Spleen (tissue), 11 donors: ENCODE measurements at regions not wholly inside any gene's neighbourhood (a gene's known extent, or its start where the extent isn't known, plus 50 kb on each side); places are given as distances from the start of the nearest gene placed in this dataset.
"Not testable (repeated sequence)": the region's sequence is repeated elsewhere in the genome, so short reads cannot be mapped to it uniquely, and the experiment has no call there.

ENCODE experiments used
- DNase-seq: peaks from one replicate; pipeline ENCODE4 v3.0.0-alpha.2; 2020
- H3K27ac ChIP-seq, 8 donors: fragments of 200-600 bp; sonication (generic) in 7 of 8; 1 replicate in 4 of 8; 2 replicates in 4 of 8; pipeline versions ENCODE4 v1.5.0 to v1.8.0; 2016 to 2021; ENCODE audit warnings: inconsistent platforms in 4 of 8, mild to moderate bottlenecking in 4 of 8, moderate library complexity in 1 of 8
- H3K27me3 ChIP-seq, 7 donors: fragments of 200-600 bp; sonication (generic) in 6 of 7; replicated peaks in 1 of 7; 1 replicate in 4 of 7; 2 replicates in 3 of 7; pipeline versions ENCODE4 v1.5.0 to v1.8.0; 2016 to 2021; ENCODE audit warnings: inconsistent platforms in 3 of 7, mild to moderate bottlenecking in 1 of 7
- H3K36me3 ChIP-seq, 6 donors: fragments of 200-600 bp; sonication (generic) in 5 of 6; 1 replicate in 4 of 6; 2 replicates in 2 of 6; pipeline versions ENCODE4 v1.5.0 to v1.8.0; 2016 to 2021; ENCODE audit warnings: inconsistent platforms in 2 of 6
- H3K4me1 ChIP-seq, 6 donors: fragments of 200-600 bp; sonication (generic) in 5 of 6; 1 replicate in 3 of 6; 2 replicates in 3 of 6; pipeline versions ENCODE4 v1.5.0 to v1.8.0; 2016 to 2021; ENCODE audit warnings: inconsistent platforms in 3 of 6
- H3K4me3 ChIP-seq, 8 donors: fragments of 200-600 bp; sonication (generic) in 7 of 8; 1 replicate in 4 of 8; 2 replicates in 4 of 8; pipeline versions ENCODE4 v1.5.0 to v1.8.0; 2016 to 2021; ENCODE audit warnings: inconsistent platforms in 4 of 8, mild to moderate bottlenecking in 4 of 8, moderate library complexity in 2 of 8
- H3K9me3 ChIP-seq, 8 donors: fragments of 200-600 bp; sonication (generic) in 7 of 8; 1 replicate in 4 of 8; 2 replicates in 4 of 8; pipeline versions ENCODE4 v1.5.0 to v1.8.0; 2016 to 2021; ENCODE audit warnings: inconsistent platforms in 4 of 8
- POLR2A ChIP-seq, 3 donors: fragments of 450-650 bp; IDR thresholded peaks; one replicate each; pipeline ENCODE4 v1.5.1; 2017; ENCODE audit warnings: antibody characterized with exemption in 3 of 3, mild to moderate bottlenecking in 1 of 3
- POLR2AphosphoS5 ChIP-seq, 3 donors: sonication (generic); formaldehyde crosslinking; IDR thresholded peaks; one replicate each; pipeline ENCODE4 v1.5.1; 2017; ENCODE audit warnings: antibody characterized with exemption in 3 of 3
- WGBS, 5 donors: extraction: QIAGEN DNeasy Blood & Tissue Kit in 3 of 5; methylation state at CpG; one replicate each; pipeline versions ENCODE4 v1.1.5 to v1.1.7; 2013 to 2018; 5-methylcytosine and 5-hydroxymethylcytosine counted together
- intact Hi-C: fragments of 100-400 bp; cut with DNase I; formaldehyde crosslinking; loops from one replicate; pipeline ENCODE4 v1.15.0; 2023; ENCODE audit warnings: low total_unique reads
- TF ChIP-seq, protein P1 (sequence below), 11 experiments: fragments of 200-600 bp in 7 of 11; fragments of 450-650 bp in 4 of 11; sonication (generic) in 4 of 11; IDR thresholded peaks in 8 of 11; conservative IDR thresholded peaks in 3 of 11; 1 replicate in 7 of 11; 2 replicates in 4 of 11; pipeline versions ENCODE4 v1.4.0 to v1.8.0; 2016 to 2021; ENCODE audit warnings: antibody characterized with exemption in 11 of 11, inconsistent platforms in 4 of 11, mild to moderate bottlenecking in 1 of 11
- donor health status: healthy with polysubstance abuse.
- donor health status: DM: no; HTN: no; CAD: no; lungs with moderate emphysema.
- donor health status: DM: no; HTN: no; CAD: no.
- donor health status: Bipolar disorder and iron deficiency.
- donor health status: healthy.
- donor health status: DM: no; HTN: no; CAD: no.
- donor health status: DM: yes; HTN: yes; CAD: no.

DNA sequence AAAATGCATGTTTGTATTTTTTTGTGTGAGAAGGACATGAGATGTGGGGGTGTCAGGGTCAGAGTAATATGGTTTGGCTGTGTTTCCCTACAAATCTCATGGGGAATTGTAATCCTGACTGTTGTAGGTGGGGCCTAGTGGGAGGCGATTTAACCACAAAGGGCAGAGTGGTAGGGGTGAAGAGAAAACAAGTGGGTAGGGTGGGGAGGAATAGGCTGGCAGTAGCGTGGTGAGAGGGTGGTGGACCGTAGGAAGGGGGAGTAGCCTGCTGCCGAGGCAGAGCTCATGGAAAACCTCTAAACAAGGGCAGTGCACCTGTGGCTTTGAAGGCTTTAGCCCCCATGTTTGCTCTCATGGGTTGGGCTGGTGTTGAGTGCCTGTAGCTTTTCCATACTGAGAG, 152.8 kb upstream of the ZNF519 start:
- H3K36me3 ChIP-seq: no peaks in the 10 kb centered on the region
- no peaks in the 10 kb centered on the region for H3K9me3 ChIP-seq
- 57 to 78% (median 76%) methylated on average over 4 of the region's 4 CpGs for WGBS, 5 donors
- intact Hi-C loops: no loop called here
- no peak overlapping the region for H3K27ac ChIP-seq
- no peak overlapping the region for H3K4me3 ChIP-seq
- TF ChIP-seq POLR2AphosphoS5 (IDR thresholded peaks at IDR 0.05) (no peak), POLR2A (IDR thresholded peaks at IDR 0.05) (no peak)
- TF ChIP-seq, protein P1, sequence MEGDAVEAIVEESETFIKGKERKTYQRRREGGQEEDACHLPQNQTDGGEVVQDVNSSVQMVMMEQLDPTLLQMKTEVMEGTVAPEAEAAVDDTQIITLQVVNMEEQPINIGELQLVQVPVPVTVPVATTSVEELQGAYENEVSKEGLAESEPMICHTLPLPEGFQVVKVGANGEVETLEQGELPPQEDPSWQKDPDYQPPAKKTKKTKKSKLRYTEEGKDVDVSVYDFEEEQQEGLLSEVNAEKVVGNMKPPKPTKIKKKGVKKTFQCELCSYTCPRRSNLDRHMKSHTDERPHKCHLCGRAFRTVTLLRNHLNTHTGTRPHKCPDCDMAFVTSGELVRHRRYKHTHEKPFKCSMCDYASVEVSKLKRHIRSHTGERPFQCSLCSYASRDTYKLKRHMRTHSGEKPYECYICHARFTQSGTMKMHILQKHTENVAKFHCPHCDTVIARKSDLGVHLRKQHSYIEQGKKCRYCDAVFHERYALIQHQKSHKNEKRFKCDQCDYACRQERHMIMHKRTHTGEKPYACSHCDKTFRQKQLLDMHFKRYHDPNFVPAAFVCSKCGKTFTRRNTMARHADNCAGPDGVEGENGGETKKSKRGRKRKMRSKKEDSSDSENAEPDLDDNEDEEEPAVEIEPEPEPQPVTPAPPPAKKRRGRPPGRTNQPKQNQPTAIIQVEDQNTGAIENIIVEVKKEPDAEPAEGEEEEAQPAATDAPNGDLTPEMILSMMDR (IDR thresholded peaks at IDR 0.05 in 8 of 11, conservative IDR thresholded peaks at IDR 0.05 in 3 of 11): no peak
- H3K27me3 ChIP-seq: no peaks in the 10 kb centered on the region
- H3K4me1 ChIP-seq: no peaks in the 10 kb centered on the region
- no peak for DNase-seq

DNA sequence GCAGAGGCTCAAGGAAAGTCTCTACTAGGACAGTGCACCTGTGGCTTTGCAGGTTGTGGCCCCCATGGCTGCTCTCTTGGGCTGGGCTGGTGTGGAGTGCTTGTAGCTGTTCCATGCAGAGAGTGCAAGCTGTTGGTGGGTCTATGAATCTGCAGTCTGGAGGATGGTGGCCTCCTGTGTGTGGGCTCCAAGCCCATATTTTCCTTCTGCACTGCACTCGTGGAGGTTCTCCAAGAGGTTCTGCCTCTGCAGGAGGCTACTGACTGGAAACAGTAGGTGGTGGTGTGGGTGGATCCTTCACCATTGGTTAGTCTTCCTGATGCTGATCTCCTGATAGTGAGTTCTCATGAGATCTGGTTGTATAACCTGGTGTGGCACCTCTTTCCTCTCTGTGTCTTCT, 143.2 kb upstream of the ZNF519 start:
- 58 to 100% (median 80%) methylated on average over 1 of the region's 1 CpG for WGBS, 5 donors
- H3K4me1 ChIP-seq, H3K4me3 ChIP-seq, H3K9me3 ChIP-seq, DNase-seq, H3K27ac ChIP-seq, intact Hi-C loops, H3K36me3 ChIP-seq, H3K27me3 ChIP-seq: not testable (repeated sequence)

DNA sequence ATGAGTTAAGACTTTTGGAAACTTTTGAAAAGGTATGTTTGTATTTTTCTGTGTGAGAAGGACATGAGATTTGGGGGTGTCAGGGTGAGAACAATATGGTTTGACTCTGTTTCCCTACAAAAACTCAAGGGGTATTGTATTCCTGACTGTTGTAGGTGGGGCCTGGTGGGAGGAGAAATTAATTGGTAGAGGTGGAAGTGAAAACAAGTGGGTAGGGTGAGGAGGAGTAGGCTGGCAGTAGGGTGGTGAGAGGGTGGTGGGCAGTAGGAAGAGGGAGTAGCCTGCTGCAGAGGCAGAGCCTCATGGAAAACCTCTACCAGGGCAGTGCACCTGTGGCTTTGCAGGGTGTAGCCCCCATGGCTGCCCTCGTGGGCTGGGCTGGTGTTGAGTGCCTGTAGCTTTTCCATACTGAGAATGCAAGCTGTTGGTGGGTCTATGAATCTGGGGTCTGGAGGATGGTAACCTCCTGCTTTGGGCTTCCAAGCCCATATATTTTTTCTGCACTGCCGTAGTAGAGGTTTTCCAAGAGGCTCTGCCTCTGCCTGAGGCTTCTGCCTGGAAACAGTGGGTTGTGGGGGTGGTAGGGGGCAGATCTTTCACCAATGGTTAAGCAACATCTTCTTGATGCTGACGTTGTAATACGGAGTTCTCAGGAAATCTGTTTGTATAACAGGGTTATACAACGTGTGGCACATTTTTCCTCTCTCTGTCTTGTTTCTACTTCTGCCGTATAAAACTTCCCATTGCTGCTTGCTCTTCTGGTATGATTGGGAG, 133.6 kb upstream of the ZNF519 start:
- DNase-seq, H3K27ac ChIP-seq, H3K27me3 ChIP-seq, H3K9me3 ChIP-seq, H3K4me3 ChIP-seq, H3K4me1 ChIP-seq, intact Hi-C loops, H3K36me3 ChIP-seq: not testable (repeated sequence)
- whole genome bisulfite sequencing, 5 donors: 59 to 70% (median 67%) methylated on average over 6 of the region's 6 CpGs

DNA sequence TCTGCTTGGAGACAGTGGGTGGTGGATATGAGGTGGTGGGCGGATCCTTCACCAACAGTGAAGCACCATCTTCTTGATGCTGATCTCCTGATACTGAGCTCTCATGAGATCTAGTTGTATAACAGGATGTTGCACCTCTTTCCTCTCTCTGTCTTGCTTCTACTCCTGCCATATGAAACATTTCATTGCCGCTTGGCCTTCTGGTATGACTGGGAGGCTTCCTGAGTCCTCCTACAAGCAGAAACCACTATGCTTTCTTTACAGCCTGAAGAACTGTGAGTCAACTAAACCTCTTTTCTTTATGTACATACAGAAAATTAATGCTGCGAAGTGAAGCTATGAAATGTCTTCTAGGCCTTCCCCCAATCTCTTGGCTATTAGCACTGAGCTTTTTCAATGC, 130.6 kb upstream of the ZNF519 start:
- intact Hi-C loops, H3K9me3 ChIP-seq: not testable (repeated sequence)
- 83 to 92% (median 87%) methylated on average over 3 of the region's 3 CpGs for WGBS, 5 donors

DNA sequence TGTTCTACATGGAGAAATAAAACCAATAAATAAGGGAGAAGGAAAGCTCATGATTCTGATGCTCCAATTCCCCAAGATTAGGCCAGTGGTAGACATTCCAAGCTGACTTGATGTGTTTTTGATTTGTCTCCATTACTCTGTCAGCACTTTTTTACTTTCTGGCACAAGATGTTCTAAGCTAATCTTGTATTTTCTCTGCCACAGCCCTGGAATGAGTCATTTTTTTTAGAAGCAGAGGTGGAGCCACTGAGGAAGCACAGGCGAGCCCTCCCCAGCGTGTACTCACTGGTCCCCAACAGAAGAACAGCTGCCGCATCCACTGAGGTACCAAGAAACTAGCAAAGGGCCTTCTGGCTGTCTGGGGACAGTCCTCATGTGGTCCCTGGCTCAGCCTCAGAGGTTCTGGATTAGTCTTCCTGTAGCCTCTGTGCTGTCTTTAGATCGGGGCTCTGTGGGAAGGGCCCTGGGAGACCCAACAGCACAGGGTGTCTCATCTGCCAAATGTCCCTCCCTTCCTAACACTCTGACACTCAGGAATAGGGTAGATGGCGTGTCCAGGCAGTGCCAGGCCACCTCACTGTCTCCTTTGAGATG, 117.9 kb upstream of the ZNF519 start:
- 68 to 94% (median 84%) methylated on average over 4 to 5 of the region's 5 CpGs for WGBS, 5 donors
- H3K36me3 ChIP-seq, DNase-seq, H3K4me1 ChIP-seq, H3K9me3 ChIP-seq, H3K4me3 ChIP-seq, intact Hi-C loops, H3K27ac ChIP-seq, H3K27me3 ChIP-seq: not testable (repeated sequence)

More for the DNA sequence above, 130.6 kb upstream of the ZNF519 start:
- not testable (repeated sequence) for H3K27me3 ChIP-seq, H3K36me3 ChIP-seq, H3K4me3 ChIP-seq, DNase-seq, H3K27ac ChIP-seq, H3K4me1 ChIP-seq

DNA sequence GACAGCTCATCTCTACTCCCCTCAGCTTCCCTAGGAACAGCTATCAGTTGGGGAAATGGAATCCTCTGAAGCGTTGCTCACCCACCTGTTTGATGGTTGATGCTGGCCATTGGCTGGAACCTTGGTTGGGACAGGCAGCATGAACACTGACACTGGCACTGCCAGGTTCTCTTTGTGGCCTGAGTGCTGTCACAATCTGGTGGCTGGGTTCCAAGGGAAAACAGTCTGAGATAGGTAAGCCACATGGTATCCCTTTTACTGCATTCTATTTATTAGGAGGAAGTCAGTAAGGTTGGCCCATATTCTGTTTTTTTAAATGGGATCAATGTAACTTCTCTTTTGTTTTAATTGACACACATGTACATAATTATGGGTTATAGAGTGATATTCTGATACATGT, 107.0 kb upstream of the ZNF519 start:
- H3K36me3 ChIP-seq, intact Hi-C loops, H3K27ac ChIP-seq, H3K9me3 ChIP-seq, H3K4me1 ChIP-seq, H3K27me3 ChIP-seq, DNase-seq, H3K4me3 ChIP-seq: not testable (repeated sequence)
- 81 to 93% (median 83%) methylated on average over 1 of the region's 1 CpG for WGBS, 5 donors

DNA sequence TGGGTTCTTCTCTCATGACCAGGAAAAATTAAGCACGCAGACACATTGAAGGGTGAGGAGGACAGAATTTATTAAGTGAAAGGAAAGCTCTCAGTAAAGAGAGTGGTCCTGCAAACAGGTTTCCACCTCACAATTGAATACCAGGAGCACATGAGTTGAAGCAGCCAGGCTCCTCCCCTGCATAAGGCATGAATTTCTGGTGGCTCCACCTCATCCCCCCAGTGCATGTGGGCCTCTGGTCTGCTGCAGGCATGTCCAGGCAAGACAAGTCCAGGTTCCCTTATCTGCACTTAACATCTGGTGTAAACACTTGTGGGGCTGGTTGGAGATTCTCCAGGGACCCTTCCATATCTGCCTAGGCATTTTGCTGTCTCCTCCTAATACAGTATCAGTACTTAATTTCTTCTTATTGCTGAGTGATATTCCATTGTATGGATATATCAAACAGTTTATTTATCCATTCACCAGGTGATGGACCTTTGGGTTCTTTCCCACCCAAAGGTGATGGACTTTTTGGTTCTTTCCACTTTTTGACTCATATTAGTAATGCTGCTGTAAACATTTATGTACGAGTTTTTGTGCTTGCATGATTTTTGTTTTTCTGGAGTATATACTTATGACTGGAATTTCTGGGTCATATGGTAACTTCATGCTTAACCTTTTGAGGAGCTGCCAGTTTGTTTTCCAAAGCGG, 104.3 kb upstream of the ZNF519 start:
- DNase-seq, H3K9me3 ChIP-seq, H3K27me3 ChIP-seq, H3K36me3 ChIP-seq, intact Hi-C loops, H3K27ac ChIP-seq, H3K4me1 ChIP-seq, H3K4me3 ChIP-seq: not testable (repeated sequence)
- 70 to 83% (median 74%) methylated on average over 3 of the region's 3 CpGs for WGBS, 5 donors

DNA sequence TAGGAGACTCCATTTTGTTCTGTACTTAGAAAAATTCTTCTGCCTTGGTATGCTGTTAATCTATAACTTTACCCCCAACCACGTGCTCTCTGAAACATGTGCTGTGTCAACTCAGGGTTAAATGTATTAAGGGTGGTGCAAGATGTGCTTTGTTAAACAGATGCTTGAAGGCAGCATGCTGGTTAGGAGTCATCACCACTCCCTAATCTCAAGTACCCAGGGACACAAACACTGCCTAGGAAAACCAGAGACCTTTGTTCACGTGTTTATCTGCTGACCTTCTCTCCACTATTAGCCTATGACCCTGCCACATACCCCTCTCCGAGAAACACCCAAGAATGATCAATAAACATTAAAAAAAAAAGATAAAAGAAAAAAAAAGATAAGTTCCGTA, 93.0 kb upstream of the ZNF519 start:
- H3K4me1 ChIP-seq, H3K27me3 ChIP-seq, H3K27ac ChIP-seq, DNase-seq, H3K4me3 ChIP-seq, intact Hi-C loops, H3K36me3 ChIP-seq: not testable (repeated sequence)
- 74 to 78% (median 78%) methylated on average over 4 of the region's 4 CpGs for WGBS, 5 donors
- H3K9me3 ChIP-seq: peaks cover 0 to 23% (median 3%) of the 10 kb centered on the region in 8 donors

DNA sequence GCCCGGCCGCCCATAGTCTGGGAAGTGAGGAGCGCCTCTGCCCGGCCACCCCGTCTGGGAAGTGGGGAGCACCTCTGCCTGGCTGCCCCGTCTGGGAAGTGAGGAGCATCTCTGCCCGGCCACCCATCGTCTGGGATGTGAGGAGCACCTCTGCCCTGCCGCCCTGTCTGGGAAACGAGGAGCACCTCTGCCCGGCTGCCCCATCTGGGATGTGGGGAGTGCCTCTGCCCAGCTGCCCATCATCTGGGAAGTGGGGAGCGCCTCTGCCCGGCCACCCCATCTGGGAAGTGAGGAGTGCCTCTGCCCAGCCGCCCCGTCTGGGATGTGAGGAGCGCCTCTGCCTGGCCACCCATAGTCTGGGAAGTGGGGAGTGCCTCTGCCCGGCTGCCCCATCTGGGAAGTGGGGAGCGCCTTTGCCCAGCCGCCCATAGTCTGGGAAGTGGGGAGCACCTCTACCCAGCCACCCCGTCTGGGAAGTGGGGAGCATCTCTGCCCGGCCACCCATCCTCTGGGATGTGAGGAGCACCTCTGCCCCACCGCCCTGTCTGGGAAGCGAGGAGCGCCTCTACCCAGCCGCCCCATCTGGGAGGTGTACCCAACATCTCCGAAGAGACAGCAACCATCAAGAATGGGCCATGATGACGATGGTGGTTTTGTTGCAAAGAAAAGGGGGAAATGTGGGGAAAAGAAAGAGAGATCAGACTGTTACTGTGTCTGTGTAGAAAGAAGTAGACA, 92.5 kb upstream of the ZNF519 start:
- intact Hi-C loops, H3K27me3 ChIP-seq: not testable (repeated sequence)
- WGBS, 5 donors: 91 to 93% (median 92%) methylated on average over 11 to 27 of the region's 27 CpGs

More for the DNA sequence above, 92.5 kb upstream of the ZNF519 start:
- H3K9me3 ChIP-seq: peaks cover 0 to 23% (median 3%) of the 10 kb centered on the region in 8 donors
- H3K4me1 ChIP-seq, H3K36me3 ChIP-seq, H3K4me3 ChIP-seq, H3K27ac ChIP-seq: not testable (repeated sequence)
- peak; percentile 66 for DNase-seq
